DND-41 (cell line): ENCODE measurements at regions not wholly inside any gene's neighbourhood (a gene's known extent, or its start where the extent isn't known, plus 50 kb on each side); places are given as distances from the start of the nearest gene placed in this dataset.

Experiments
- EZH2 ChIP-seq: IDR thresholded peaks from 3 replicates; pipeline ENCODE4 v1.6.1; 2012; ENCODE audit warnings: borderline replicate concordance, low read depth, mild to moderate bottlenecking, moderate library complexity, low read length, inconsistent platforms; ENCODE audit not compliant: severe bottlenecking
- TF ChIP-seq, protein P1 (sequence below): IDR thresholded peaks from 2 replicates; pipeline ENCODE4 v1.5.1; 2012; ENCODE audit warnings: borderline replicate concordance, low read length, moderate library complexity, mild to moderate bottlenecking; ENCODE audit not compliant: poor library complexity, severe bottlenecking; ENCODE audit errors: extremely low read depth

- TF ChIP-seq, protein P1, sequence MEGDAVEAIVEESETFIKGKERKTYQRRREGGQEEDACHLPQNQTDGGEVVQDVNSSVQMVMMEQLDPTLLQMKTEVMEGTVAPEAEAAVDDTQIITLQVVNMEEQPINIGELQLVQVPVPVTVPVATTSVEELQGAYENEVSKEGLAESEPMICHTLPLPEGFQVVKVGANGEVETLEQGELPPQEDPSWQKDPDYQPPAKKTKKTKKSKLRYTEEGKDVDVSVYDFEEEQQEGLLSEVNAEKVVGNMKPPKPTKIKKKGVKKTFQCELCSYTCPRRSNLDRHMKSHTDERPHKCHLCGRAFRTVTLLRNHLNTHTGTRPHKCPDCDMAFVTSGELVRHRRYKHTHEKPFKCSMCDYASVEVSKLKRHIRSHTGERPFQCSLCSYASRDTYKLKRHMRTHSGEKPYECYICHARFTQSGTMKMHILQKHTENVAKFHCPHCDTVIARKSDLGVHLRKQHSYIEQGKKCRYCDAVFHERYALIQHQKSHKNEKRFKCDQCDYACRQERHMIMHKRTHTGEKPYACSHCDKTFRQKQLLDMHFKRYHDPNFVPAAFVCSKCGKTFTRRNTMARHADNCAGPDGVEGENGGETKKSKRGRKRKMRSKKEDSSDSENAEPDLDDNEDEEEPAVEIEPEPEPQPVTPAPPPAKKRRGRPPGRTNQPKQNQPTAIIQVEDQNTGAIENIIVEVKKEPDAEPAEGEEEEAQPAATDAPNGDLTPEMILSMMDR = no peak
- TF ChIP-seq EZH2 = no peak
These were observed 121.8 kb downstream of the CDC42EP3 start for GRCh38 chr2:37549598-37549997.
